Endothelial cell (in vitro differentiated cells): ENCODE measurements at regions not wholly inside any gene's neighbourhood (a gene's known extent, or its start where the extent isn't known, plus 50 kb on each side); places are given as distances from the start of the nearest gene placed in this dataset.
A peak's percentile ranks its signal among the peaks of the same experiment; 100 is the strongest.

ENCODE experiments used
- DNase-seq: peaks from one replicate; pipeline ENCODE4 v3.0.0; 2021; ENCODE audit warnings: low spot score
- H3K27ac Mint-ChIP-seq: one replicate; pipeline ENCODE4 v1.8.0; 2021; ENCODE audit warnings: mixed read lengths, inconsistent platforms; ENCODE audit not compliant: unreplicated experiment
- H3K27me3 Mint-ChIP-seq: one replicate; pipeline ENCODE4 v1.8.0; 2021; ENCODE audit warnings: mild to moderate bottlenecking, moderate library complexity, mixed read lengths, inconsistent platforms; ENCODE audit not compliant: unreplicated experiment
- H3K36me3 Mint-ChIP-seq: one replicate; pipeline ENCODE4 v1.8.0; 2021; ENCODE audit warnings: mild to moderate bottlenecking, low read depth, mixed read lengths, inconsistent platforms; ENCODE audit not compliant: unreplicated experiment
- H3K4me1 Mint-ChIP-seq: one replicate; pipeline ENCODE4 v1.8.0; 2021; ENCODE audit warnings: mild to moderate bottlenecking, mixed read lengths, inconsistent platforms; ENCODE audit not compliant: unreplicated experiment
- H3K4me3 Mint-ChIP-seq: one replicate; pipeline ENCODE4 v1.8.0; 2021; ENCODE audit warnings: mild to moderate bottlenecking, mixed read lengths, inconsistent platforms; ENCODE audit not compliant: unreplicated experiment
- H3K9me3 Mint-ChIP-seq: one replicate; pipeline ENCODE4 v1.8.0; 2021; ENCODE audit warnings: mixed read lengths, inconsistent platforms; ENCODE audit not compliant: unreplicated experiment
- TF ChIP-seq, protein P1 (sequence below): fragments of 200-600 bp; sonication (generic); IDR thresholded peaks from one replicate; pipeline ENCODE4 v1.5.0; 2021; ENCODE audit warnings: antibody characterized with exemption; ENCODE audit not compliant: unreplicated experiment

GRCh38 chr6:125421836-125422235 lies 120.1 kb upstream of the HDDC2 start:
- TF ChIP-seq, protein P1, sequence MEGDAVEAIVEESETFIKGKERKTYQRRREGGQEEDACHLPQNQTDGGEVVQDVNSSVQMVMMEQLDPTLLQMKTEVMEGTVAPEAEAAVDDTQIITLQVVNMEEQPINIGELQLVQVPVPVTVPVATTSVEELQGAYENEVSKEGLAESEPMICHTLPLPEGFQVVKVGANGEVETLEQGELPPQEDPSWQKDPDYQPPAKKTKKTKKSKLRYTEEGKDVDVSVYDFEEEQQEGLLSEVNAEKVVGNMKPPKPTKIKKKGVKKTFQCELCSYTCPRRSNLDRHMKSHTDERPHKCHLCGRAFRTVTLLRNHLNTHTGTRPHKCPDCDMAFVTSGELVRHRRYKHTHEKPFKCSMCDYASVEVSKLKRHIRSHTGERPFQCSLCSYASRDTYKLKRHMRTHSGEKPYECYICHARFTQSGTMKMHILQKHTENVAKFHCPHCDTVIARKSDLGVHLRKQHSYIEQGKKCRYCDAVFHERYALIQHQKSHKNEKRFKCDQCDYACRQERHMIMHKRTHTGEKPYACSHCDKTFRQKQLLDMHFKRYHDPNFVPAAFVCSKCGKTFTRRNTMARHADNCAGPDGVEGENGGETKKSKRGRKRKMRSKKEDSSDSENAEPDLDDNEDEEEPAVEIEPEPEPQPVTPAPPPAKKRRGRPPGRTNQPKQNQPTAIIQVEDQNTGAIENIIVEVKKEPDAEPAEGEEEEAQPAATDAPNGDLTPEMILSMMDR: no peak
- Mint-ChIP-seq H3K27me3 (no peaks in the 10 kb centered on the region), H3K9me3 (no peaks in the 10 kb centered on the region), H3K4me1 (peaks cover 43% of the 10 kb centered on the region), H3K27ac (peak overlapping the region; percentile 98), H3K4me3 (peak overlapping the region; percentile 47), H3K36me3 (no peaks in the 10 kb centered on the region)
- peak; percentile 63 for DNase-seq

DNA sequence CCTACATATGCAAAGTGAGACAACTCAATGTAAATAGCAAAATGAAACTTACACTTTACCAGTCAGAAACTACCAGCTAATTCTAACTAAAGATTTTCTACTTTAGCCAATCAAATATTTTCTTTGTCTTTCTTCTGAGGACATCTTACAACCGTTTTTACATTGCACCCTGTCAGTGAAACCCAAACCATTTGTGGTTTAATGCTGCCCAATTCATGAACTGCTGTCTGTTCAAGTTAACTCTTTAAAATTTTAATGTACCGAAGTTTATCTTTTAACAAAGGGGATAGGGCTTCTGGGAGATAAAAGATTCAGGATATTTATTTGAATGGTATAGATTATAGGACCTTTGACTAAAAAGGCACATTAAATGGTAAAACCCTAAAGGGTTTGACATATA lies 121.3 kb upstream of the HDDC2 start:
- H3K9me3 Mint-ChIP-seq: no peaks in the 10 kb centered on the region
- no peaks in the 10 kb centered on the region for H3K27me3 Mint-ChIP-seq
- TF ChIP-seq, protein P1: no peak
- peaks cover 36% of the 10 kb centered on the region for H3K4me1 Mint-ChIP-seq
- peaks cover under 1% of the 10 kb centered on the region for H3K36me3 Mint-ChIP-seq
- H3K4me3 Mint-ChIP-seq: no peak overlapping the region
- H3K27ac Mint-ChIP-seq: peak overlapping the region; percentile 98
- DNase-seq: no peak

DNA sequence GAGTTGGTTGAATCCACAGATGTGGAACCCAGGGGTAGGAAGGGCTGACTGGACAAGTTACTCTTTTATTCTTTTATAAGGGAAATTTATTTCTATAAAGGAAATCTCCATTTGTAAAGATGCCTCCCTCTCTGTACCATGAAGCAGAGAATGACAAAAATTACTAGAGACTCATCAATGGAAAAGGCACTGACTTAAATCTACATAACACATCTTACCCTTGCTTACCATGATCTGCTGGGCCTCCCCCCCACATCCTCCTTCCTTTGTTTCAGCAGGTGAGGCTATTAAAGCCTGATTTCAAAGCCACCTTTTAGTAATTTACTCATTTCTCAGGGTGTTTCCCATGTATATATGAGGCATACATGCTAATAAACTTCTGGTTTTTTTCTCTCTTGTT lies 130.2 kb upstream of the HDDC2 start:
- Mint-ChIP-seq H3K27ac (no peak overlapping the region), H3K9me3 (no peaks in the 10 kb centered on the region), H3K4me1 (peaks cover 18% of the 10 kb centered on the region), H3K36me3 (peaks cover 8% of the 10 kb centered on the region), H3K27me3 (peaks cover 1% of the 10 kb centered on the region), H3K4me3 (no peak overlapping the region)
- no peak for DNase-seq
- TF ChIP-seq, protein P1: no peak

DNA sequence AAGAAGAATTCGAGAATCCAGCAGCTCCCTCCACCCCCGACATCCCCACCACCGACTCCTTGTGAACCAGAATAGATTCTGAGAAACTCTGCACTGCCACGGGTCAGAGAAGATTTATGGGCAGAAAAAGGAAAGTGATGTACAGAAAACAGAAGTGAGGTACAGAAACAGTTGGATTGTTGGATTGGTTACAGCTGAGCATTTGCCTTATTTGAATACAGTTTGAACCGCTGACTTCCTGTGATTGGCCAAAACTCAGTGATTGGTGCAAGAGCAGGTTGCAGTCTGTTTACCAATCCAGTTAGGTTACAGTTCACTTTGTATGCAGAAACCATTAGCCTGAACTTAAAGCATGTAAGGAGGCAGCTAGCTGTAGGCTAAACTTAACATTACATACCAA lies 131.2 kb upstream of the HDDC2 start:
- H3K4me3 Mint-ChIP-seq: no peak overlapping the region
- H3K9me3 Mint-ChIP-seq: no peaks in the 10 kb centered on the region
- no peak overlapping the region for H3K27ac Mint-ChIP-seq
- DNase-seq: no peak
- H3K4me1 Mint-ChIP-seq: peaks cover 18% of the 10 kb centered on the region
- TF ChIP-seq, protein P1: no peak
- peaks cover 8% of the 10 kb centered on the region for H3K36me3 Mint-ChIP-seq
- H3K27me3 Mint-ChIP-seq: peaks cover 1% of the 10 kb centered on the region

- Mint-ChIP-seq H3K4me3 (no peak overlapping the region), H3K36me3 (peaks cover 4% of the 10 kb centered on the region), H3K9me3 (no peaks in the 10 kb centered on the region), H3K27ac (no peak overlapping the region), H3K27me3 (peaks cover 1% of the 10 kb centered on the region), H3K4me1 (peaks cover 18% of the 10 kb centered on the region)
- TF ChIP-seq, protein P1: no peak
- no peak for DNase-seq
These were observed 133.0 kb upstream of the HDDC2 start for GRCh38 chr6:125434760-125435159.
